GM12864 (cell line): ENCODE measurements at regions not wholly inside any gene's neighbourhood (a gene's known extent, or its start where the extent isn't known, plus 50 kb on each side); places are given as distances from the start of the nearest gene placed in this dataset.

ENCODE experiments used
- DNase-seq: peaks from one replicate; pipeline ENCODE4 v3.0.0-alpha.2; 2011; ENCODE audit warnings: low read depth
- H3K4me3 ChIP-seq: 2 replicates; pipeline ENCODE4 v1.5.1; 2011; ENCODE audit warnings: mild to moderate bottlenecking, low read depth, low read length, control low read depth
- CTCF ChIP-seq: IDR thresholded peaks from 2 replicates; pipeline ENCODE4 v1.5.1; 2011; ENCODE audit warnings: low read depth, mild to moderate bottlenecking, moderate library complexity, low read length, control low read depth, inconsistent platforms; ENCODE audit errors: missing control alignments

DNA sequence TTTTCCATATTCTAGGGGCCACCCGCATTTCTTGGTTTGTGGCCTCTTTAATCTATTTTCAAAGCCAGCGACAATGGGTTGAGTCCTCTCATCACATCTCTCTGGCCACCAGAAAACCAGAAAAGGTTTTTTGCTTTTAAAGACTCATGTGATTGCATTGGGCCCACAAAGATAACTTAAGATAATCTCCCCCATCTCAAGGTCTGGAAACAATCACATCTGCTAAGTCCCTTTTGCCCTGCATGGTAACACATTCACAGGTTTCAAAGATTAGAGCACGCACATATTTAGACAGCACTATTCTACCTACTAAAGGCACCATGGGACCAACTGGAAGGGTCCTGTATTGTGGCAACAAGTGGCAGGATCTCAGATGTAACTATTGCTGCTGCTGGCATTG is 147.0 kb upstream of the MIR17HG start:
- no peak for TF ChIP-seq CTCF
- no peak for DNase-seq
- H3K4me3 ChIP-seq: no peak overlapping the region

DNA sequence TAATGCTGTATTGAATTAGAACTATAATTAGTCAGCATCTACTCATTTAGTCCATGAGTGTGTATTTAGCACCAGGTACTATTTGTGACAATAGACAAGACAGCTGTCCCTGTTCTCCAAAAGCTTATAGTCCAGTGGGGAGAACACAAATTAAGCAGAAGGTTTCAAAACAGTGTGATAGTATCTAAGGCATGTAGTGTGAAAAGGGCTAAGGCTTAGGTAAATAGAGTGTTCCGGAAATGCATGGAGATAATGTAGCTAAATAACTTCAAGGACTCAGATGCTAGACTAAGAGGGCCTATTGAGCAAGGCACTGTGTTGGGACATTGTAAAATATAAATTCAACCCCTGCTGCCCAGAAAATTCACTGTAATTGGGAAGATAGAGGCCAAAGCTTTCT is 144.1 kb upstream of the MIR17HG start:
- no peak overlapping the region for H3K4me3 ChIP-seq
- no peak for DNase-seq
- no peak for TF ChIP-seq CTCF

DNA sequence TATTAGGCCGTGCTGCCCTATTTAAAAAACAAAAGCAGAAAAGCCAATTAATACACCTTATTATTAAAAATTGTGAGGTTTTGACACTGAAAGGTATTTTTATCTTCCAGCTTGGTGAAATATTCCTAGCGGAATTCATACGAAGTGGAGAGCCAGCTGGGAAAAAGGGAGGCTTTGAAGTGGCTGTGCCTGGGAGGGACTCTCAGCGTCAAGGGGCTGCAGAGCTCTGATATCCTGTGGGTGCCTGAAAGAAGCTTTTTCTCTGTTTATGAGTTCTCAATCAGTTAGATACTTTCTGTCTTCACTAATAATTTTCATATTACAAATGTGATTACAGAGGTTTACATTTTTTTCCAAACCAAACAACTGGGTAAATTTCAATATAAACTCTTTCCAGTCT is 140.2 kb upstream of the MIR17HG start:
- no peak for DNase-seq
- TF ChIP-seq CTCF: no peak
- H3K4me3 ChIP-seq: no peak overlapping the region

- TF ChIP-seq CTCF: no peak
- H3K4me3 ChIP-seq: no peak overlapping the region
- no peak for DNase-seq
Observed at GRCh38 chr13:91211510-91211909, 136.0 kb upstream of the MIR17HG start.

DNA sequence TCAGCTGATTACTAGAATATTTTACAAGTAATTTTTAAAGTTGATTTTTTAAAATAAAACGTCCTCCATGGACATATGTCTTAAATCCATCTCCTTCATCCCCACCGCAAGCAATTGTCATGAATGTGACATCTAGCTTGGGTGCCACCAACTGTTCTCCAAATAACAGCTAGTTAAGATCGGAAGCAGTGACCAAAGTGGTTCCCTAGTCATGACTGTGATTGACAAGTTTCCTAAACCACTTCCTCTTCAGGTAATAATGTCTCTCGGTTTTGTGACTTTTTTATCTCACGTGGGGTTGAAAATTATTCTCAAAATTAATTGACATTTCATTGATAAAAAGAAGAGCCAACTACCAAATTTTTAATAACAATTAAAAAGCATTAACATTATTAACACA is 135.3 kb upstream of the MIR17HG start:
- H3K4me3 ChIP-seq: no peak overlapping the region
- DNase-seq: no peak
- no peak for TF ChIP-seq CTCF

GRCh38 chr13:91214031-91214430 is 133.5 kb upstream of the MIR17HG start:
- no peak for TF ChIP-seq CTCF
- DNase-seq: no peak
- H3K4me3 ChIP-seq: no peak overlapping the region

- no peak overlapping the region for H3K4me3 ChIP-seq
- no peak for TF ChIP-seq CTCF
- DNase-seq: no peak
Observed at GRCh38 chr13:91216928-91217700, 130.4 kb upstream of the MIR17HG start.
